ENCODE measurements at regions not wholly inside any gene's neighbourhood (a gene's known extent, or its start where the extent isn't known, plus 50 kb on each side); places are given as distances from the start of the nearest gene placed in this dataset.

- no peak for DNase-seq
Measured at GRCh38 chr9:120212153-120212852, 367.7 kb downstream of the CDK5RAP2 start.

DNA sequence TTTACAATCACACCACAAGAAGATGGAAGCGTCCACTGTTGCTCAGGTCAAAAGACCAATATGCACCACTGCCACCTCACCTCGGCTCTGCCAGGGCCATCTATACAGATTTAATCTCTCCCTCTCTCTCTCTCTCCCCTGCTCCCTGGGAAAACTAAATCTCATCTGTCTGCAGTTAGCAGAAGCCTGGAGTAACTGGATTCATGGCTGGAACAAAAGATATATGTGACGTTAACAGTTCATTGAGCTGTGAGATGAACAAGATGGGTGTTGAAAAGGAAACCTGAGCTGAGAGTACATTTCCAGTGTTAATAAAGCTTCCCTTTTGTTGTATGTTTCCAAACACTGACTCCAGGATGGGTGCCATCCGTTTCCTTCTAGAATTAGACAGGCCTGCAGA, 369.7 kb downstream of the CDK5RAP2 start:
- DNase-seq, result no peak

DNA sequence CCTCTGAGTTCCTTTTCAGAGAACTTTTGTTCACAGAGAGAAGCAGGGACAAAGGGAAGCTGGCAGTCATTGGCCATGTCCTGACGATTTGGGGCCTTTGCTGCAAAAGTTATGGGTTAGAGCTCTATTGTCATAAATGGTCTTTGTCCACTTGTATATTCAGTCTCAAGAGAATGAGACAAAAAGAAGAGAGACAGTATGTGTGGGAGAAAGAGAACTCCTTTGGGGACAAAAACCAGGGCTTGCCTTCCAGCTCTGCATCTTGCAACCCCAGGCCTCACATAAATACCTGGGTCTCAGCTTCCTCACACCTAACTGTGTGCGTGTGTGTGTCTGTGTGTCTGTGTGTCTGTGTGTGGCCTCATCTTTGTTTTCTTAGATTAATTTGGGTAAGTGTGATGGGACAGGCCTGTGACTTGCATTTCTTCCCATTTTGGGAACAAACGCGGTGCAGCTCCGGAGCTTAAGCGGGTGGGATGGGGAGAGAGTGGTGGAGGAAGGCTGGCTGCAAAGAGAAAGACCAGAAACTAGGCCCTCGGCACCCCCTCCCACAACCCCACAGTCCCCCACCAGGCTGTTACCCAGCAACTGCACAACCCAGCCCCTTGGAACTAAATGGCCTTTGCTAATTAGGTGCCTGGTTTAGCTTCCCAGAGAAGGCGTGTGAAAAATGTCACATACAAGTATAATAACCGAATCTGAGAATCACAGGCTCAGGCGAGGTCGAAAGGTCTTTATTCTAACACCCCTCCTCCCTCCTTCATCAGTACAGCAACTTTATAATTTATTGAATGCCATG, 376.9 kb downstream of the CDK5RAP2 start:
- no peak for DNase-seq

DNA sequence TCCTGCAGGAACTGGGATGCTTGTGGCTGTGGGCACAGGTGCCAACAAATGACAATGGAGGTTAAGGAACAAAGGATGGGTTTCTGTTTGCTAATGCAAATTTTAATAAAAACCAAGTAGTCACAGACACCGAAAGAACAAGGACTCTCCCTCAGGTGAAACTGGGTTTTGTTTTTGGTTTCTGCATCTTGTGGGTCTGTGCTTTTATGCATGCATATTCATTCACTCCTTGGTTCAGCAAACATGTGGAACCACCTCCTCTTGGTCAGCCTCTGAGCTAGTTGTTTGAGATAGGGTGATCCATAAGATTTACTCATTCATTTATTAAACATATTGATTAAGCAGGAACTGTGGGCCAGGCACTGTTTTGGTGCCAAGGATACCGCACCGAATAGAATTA, 381.9 kb downstream of the CDK5RAP2 start:
- no peak for DNase-seq

GRCh38 chr9:120197605-120198004, 382.4 kb downstream of the CDK5RAP2 start:
- no peak for DNase-seq

DNA sequence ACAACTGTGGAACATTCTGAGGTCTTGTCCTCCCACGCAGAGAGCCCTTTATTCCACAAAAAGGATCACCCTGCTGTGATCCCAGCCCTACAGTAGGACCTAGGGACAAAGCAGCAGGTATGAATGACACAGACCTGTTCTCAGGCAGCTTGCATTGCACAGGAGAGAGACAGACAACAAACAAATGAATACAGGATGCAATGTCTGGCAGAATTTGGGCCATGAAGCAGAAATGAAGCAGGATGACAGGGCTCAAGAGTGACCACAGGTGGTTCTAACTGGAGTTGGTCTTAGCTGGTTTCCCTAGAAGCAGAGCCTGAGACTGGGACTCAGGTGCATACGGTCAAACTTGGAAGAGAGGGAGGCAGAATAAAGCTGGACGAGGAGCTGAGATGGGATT, 388.8 kb downstream of the CDK5RAP2 start:
- no peak for DNase-seq

GRCh38 chr9:120187758-120188157, 392.2 kb downstream of the CDK5RAP2 start:
- DNase-seq, result no peak

DNA sequence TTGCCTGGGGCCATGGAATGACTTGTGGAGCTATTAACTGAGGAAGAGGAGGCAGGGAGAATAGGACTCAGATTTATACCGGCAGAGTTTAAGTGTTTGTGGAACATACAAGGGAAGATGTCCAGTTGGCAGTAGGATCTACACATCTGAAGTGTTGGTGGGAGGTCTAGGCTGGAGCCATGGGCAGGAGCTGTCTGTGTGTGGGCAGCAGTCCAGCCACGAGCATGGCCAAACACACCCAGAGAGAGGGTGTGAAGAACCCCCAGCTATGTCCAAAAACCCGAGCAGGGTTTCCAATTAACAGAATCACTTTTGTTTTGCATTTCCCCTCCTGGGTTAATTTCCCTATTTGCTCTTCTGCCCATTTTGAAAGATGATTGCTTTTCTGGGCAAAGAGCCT, 393.7 kb downstream of the CDK5RAP2 start:
- DNase-seq, result no peak

DNA sequence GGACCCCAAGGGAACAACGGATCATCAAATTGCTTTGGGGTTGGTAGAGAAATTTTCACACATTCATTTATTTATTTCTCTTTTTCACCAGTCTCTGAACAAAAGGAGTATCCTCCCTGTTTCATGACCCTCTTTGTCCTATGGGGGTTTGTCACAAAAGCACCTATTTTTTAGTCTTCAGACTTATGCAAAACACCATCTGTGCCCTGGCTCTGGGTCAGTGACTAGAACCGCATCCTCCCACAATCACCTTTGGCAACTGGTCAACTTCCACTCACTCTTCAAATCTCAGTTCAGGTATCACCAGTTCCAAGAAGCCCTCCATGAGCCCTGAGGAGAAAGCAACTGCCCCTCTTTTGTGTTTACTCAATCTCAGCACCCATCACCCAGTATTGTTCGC, 395.7 kb downstream of the CDK5RAP2 start:
- DNase-seq, result no peak

DNA sequence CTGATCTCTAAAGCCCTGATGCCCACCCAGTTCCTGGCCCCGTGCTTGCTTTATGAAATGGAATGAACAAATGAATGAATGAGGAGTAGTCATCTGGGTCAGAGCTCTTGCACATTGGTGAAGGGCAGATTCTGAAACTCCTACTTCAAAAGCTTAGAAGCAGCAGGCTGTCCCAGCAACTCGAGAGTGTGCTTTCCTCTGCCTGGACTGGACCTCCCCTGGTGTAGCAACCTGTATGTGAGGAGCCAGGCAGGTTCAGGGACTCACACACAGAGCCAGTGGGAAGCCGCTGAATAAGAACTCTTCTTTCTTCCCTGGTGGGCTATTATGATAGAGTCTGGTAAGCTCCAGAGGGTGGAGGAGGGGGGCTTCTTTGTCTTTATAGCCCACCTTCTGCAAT, 396.4 kb downstream of the CDK5RAP2 start:
- DNase-seq, result no peak

GRCh38 chr9:120182011-120182410, 398.0 kb downstream of the CDK5RAP2 start:
- DNase-seq, result no peak

- no peak for DNase-seq
Measured at GRCh38 chr9:120177121-120177520, 402.8 kb downstream of the CDK5RAP2 start.

DNA sequence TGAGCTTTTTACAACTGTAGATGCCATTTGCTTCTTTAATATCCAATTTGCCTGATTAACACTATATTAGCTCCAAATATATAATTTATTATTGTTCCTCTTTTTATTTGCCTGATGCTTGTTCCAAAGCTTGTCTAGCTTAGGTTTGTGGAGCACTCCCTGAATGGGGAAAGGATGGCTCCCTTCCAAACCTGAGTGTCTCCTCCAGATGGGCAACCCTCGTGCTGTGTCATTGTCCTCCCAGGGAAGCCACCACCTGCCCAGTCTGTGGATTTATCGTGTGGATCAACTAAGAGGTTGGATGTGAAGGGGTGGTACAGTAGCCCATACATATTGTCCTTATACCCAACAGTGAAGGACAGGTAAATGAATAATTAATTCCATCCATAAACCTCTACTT, 404.9 kb downstream of the CDK5RAP2 start:
- no peak for DNase-seq

DNA sequence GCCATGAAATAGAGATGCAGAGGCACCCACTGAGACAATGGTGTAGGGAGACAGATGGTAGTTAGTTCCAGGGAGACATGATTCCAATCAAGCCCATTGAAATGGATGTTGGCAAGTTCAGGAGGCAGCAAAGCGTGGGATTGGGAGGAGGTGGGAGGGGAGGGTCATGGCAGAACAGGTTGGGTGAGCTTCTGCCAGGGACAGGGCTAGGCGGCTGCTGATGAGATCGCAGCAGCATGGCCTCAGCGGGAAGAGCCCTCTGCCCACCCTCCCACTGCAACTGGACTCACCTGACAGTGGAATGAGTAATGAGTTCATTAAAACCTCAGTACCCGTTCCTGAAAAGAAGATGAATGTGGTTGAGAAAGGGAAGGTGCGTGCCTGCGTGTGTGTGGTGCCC, 418.2 kb downstream of the CDK5RAP2 start:
- DNase-seq, result no peak

DNA sequence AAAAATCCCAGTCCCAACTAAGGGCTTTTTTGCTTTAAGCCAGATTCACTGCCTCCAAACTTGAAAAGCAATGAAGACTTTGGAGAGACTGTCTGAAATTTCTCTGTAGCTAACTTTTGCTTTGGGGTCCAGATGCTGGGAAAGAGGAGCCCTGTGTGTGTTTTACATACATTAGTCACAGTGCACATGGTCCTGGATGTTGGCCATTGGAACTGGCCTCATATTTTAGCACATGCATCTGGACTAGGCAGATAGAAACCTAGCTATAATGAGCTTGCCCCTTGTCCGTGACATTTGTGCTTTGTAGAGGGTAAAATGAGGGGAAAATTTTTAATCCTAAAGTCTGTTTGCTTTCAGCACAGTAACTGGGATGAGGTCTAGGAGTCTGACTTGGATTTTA, 421.7 kb downstream of the CDK5RAP2 start:
- DNase-seq, result no peak

- no peak for DNase-seq
Measured at GRCh38 chr9:120156376-120156775, 423.6 kb downstream of the CDK5RAP2 start.

GRCh38 chr9:120153258-120153657, 426.7 kb downstream of the CDK5RAP2 start:
- DNase-seq, result no peak

DNA sequence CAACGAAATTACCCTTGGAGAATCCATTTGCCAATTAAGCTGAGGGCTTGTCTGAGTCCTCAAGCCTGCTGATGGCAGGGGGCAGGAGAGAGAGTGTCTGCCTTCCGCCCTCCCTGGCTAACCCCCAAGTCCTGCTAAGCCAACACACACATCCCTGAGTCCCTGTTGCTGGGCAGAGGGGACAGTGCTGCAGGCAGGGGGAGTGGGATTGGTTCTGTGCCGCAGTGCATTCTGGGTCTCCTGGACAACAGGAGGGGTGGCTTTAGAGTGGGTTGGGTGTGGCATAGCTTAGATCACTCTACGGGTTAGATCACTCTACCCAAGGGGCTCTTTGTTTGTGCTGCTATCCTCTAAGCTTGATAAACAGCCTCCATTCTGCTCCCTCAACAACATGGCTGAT, 427.7 kb downstream of the CDK5RAP2 start:
- peak; percentile 3 for DNase-seq

DNA sequence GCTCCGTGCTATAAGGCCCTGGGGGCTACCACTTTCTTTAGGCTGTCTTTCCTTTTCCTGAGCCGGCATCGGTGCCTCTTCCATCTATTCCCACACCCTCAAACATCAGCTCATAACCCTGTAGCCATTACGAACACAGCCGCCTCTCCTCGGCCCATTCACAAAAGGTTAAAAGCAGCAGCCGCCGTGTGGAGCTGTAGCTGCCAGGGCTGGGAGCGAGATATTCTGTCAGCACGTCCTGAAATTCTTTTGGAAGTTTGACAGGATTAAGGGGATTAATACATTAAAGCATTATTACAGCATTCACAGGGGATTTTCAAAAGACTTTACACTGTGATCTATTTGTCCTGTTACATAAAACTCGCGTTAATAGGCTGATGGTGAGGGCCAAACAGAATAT, 428.2 kb downstream of the CDK5RAP2 start:
- DNase-seq, result no peak

- DNase-seq, result no peak
Measured at GRCh38 chr9:120151149-120151548, 428.8 kb downstream of the CDK5RAP2 start.

- no peak for DNase-seq
Measured at GRCh38 chr9:120138955-120139354, 441.0 kb downstream of the CDK5RAP2 start.

GRCh38 chr9:120137186-120137840, 442.7 kb downstream of the CDK5RAP2 start:
- no peak for DNase-seq

- no peak for DNase-seq
Measured at GRCh38 chr9:120136696-120137095, 443.3 kb downstream of the CDK5RAP2 start.

DNA sequence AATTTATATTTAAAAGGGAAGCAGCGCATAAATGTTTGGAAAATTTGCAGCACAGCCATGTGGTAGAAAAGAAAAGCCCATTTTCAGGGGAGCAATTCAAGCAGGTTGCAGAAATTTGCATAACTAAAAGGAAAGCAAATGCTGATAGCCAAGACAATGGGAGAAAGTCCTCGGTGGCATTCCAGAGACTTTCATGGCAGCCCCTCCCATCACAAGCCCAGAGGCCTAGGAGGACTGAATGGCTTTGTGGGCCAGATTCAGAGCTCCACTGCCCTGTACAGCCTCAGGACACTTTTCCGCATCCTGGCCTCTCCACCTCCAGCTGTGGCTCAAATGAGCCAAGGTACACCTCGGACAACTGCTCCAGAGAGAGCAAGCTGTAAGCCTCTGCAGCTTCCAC, 462.9 kb downstream of the CDK5RAP2 start:
- DNase-seq, result no peak
